ENCODE measurements at regions not wholly inside any gene's neighbourhood (a gene's known extent, or its start where the extent isn't known, plus 50 kb on each side); places are given as distances from the start of the nearest gene placed in this dataset.

GRCh38 chr2:224638301-224638823 is 53.2 kb upstream of the CUL3 start:
- no peak for TF ChIP-seq CTCF (IDR thresholded peaks at IDR 0.05)

More at GRCh38 chr2:224638301-224638823, 53.2 kb upstream of the CUL3 start:
- WGBS, 2 donors = 61% methylated on average over 8 of the region's 8 CpGs
- ATAC-seq (peak in 1 of 4 donors; percentile 8), DNase-seq (no peak), FAIRE-seq (no peak)
- Histone ChIP-seq H3K27me3 (no peaks in the 10 kb centered on the region), H3K36me3 (no peaks in the 10 kb centered on the region), H3K9me3 (no peaks in the 10 kb centered on the region), H3K4me1 (no peaks in the 10 kb centered on the region), H3K4me3 (no peak overlapping the region), H3K27ac (no peak overlapping the region)
- intact Hi-C loops (cut with DNase I) = loop anchor here in 1 of 3 donors (10.0 kb wide), 1 partner anchor 274 kb away; no protein-coding TSS in a partner anchor
